ENCODE measurements at regions not wholly inside any gene's neighbourhood (a gene's known extent, or its start where the extent isn't known, plus 50 kb on each side); places are given as distances from the start of the nearest gene placed in this dataset.

DNA sequence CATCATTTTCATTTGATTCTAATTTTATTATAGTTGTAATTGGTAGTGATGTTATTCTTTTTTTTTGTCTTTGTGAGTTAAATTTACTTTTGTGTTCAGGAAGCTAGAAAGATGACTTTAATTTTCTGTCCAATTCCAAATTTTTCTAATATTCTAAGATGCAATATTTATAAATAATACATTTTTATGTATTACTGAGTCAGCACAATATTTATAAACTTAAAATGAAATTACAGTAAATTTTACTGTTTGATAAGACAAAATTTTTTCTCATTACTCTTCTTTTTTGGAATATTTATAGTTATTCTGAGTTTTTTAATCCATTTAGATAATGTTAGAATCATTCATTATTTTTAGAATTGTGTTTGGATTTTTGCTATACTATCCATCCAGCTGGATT lies 1637.9 kb upstream of the ACO1 start:
- TF ChIP-seq, protein P1, sequence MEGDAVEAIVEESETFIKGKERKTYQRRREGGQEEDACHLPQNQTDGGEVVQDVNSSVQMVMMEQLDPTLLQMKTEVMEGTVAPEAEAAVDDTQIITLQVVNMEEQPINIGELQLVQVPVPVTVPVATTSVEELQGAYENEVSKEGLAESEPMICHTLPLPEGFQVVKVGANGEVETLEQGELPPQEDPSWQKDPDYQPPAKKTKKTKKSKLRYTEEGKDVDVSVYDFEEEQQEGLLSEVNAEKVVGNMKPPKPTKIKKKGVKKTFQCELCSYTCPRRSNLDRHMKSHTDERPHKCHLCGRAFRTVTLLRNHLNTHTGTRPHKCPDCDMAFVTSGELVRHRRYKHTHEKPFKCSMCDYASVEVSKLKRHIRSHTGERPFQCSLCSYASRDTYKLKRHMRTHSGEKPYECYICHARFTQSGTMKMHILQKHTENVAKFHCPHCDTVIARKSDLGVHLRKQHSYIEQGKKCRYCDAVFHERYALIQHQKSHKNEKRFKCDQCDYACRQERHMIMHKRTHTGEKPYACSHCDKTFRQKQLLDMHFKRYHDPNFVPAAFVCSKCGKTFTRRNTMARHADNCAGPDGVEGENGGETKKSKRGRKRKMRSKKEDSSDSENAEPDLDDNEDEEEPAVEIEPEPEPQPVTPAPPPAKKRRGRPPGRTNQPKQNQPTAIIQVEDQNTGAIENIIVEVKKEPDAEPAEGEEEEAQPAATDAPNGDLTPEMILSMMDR (IDR thresholded peaks at IDR 0.05): no peak
- no peak for TF ChIP-seq POLR2A (IDR thresholded peaks at IDR 0.05)

Measured in testis (tissue), 2 donors.